ENCODE measurements at regions not wholly inside any gene's neighbourhood (a gene's known extent, or its start where the extent isn't known, plus 50 kb on each side); places are given as distances from the start of the nearest gene placed in this dataset.

DNA sequence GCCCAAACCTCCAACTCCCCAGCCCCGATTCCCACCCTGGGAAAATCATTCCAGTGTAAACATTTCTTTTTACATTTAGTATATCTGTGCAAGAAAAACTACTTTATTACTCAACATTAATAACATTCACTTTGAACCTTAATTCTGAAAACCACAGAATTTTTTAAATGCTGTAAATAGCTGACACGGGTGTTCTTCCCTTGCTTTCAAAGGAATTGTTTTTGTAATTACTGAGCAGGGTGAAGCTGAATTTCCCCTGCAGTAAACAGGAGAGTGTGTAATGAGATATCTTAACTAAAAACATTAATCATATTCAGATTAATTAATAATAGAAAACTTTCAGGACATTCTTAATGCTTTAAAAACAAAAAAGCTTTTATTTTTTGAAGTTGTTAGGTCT is 99.3 kb upstream of the CITED2 start:
- H3K4me3 ChIP-seq (ENCODE audit: low read depth, low read length), result no peak overlapping the region
- DNase-seq (ENCODE audit: low read depth), result no peak

DNA sequence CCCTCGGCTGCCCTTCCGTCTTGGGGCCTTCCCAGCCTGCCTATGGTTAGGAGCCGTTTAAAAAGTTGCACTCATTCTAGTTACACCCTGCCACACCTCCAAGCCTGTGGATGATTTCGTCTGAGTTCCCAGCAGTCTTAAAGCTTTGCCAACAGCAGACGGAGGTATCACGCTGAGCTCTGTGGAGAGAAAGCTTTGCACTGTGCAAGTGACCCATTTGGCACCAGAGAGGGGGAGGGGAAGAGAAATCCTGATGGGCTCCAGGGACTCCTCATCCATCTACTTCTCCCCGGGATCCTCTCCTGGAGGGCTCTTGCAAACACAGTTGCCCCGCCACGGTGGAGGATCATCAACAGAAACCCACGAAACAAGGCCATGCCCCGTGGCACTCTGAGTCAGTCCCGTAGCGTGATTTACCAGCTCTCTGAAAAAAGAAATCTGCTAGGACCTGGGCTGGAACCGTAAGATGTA is 98.8 kb upstream of the CITED2 start:
- no peak overlapping the region for H3K4me3 ChIP-seq (ENCODE audit: low read depth, low read length)
- TF ChIP-seq, protein P1, sequence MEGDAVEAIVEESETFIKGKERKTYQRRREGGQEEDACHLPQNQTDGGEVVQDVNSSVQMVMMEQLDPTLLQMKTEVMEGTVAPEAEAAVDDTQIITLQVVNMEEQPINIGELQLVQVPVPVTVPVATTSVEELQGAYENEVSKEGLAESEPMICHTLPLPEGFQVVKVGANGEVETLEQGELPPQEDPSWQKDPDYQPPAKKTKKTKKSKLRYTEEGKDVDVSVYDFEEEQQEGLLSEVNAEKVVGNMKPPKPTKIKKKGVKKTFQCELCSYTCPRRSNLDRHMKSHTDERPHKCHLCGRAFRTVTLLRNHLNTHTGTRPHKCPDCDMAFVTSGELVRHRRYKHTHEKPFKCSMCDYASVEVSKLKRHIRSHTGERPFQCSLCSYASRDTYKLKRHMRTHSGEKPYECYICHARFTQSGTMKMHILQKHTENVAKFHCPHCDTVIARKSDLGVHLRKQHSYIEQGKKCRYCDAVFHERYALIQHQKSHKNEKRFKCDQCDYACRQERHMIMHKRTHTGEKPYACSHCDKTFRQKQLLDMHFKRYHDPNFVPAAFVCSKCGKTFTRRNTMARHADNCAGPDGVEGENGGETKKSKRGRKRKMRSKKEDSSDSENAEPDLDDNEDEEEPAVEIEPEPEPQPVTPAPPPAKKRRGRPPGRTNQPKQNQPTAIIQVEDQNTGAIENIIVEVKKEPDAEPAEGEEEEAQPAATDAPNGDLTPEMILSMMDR (IDR thresholded peaks at IDR 0.05; ENCODE audit: insufficient read depth, low read depth, low read length, missing control alignments), result no peak
- DNase-seq (ENCODE audit: low read depth), result no peak

More for the DNA sequence above, 99.3 kb upstream of the CITED2 start:
- TF ChIP-seq, protein P1 (IDR thresholded peaks at IDR 0.05; ENCODE audit: insufficient read depth, low read depth, low read length, missing control alignments), result no peak

DNA sequence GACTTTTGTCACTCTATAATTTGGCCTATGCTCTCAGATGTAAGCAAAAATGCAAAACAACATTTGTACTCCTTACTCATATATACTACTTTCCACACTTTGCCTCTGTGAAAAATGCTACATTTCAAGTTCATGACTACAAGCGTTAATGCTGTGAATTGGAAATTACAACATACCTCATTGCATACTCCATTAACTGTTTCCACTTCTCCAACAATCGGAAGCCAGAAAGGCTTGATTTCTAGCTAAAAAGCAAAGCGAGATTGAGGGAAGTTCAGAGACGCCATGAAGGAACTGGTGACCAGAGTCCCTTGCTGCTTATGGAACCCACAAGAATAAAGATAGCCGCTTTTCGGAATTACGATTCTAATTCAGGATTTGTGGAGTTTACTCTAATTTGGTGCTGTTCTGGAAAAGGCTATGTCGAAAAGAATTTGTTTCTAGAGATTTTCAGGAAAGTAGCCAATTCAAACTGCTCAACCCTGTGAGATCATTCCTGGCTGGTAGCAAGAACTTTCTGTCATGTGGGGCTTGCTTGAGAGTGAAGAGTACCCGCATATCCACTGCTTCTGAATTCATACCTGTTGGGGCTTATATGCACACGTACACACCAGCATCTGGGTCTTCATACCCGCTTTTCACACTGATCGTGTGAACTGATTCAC is 98.0 kb upstream of the CITED2 start:
- TF ChIP-seq, protein P1 (IDR thresholded peaks at IDR 0.05; ENCODE audit: insufficient read depth, low read depth, low read length, missing control alignments), result no peak
- no peak overlapping the region for H3K4me3 ChIP-seq (ENCODE audit: low read depth, low read length)
- no peak for DNase-seq (ENCODE audit: low read depth)

DNA sequence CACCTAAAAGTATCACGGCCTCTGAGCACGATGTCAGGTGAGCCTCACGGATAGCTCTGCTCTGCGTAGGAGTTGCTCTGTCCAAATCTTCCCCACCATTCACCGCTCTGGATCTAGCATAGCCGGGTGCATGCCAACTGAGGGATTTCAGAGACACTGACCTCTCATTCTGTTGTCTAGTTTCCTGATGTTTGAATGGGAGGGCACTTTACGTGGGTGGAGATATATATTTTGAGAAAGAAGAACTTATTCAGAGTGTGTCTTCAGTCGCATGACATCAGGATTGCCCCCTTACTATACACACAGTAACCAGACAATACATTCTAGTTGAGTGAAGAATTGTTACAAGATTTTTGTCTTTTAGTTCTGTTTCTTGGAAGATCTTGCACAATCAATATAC is 96.5 kb upstream of the CITED2 start:
- DNase-seq (ENCODE audit: low read depth), result no peak
- no peak overlapping the region for H3K4me3 ChIP-seq (ENCODE audit: low read depth, low read length)
- TF ChIP-seq, protein P1 (IDR thresholded peaks at IDR 0.05; ENCODE audit: insufficient read depth, low read depth, low read length, missing control alignments), result no peak

DNA sequence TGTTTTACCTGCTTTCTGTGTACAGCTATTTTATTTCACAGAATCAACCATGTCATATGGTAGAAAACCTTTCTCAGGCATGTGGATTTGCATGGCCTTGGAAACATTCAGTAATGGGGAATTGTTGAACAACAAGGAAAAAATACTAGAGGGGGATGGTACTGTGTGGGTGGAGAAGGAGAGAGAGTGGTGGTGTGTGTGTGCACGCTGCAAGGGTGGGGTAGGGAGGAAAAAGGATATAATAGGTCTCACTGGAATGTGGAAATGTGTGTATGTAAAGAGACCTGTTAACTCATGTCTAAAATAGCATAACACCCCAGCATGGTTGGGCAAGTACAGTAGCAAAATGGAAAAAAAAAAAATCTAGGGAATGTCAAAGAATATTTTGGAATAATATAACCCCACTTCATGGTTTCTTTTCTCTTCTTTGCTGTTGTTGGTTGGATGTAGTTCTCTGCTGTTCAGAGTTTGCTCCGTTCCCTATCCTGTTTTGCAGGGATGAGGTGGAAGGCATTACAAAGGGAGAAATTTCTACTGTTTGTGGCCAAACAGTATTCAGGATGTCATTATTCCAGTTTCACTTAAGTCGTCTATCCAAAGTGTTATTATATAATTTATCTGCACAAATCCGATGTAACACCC is 93.9 kb upstream of the CITED2 start:
- TF ChIP-seq, protein P1 (IDR thresholded peaks at IDR 0.05; ENCODE audit: insufficient read depth, low read depth, low read length, missing control alignments), result no peak
- no peak overlapping the region for H3K4me3 ChIP-seq (ENCODE audit: low read depth, low read length)

DNA sequence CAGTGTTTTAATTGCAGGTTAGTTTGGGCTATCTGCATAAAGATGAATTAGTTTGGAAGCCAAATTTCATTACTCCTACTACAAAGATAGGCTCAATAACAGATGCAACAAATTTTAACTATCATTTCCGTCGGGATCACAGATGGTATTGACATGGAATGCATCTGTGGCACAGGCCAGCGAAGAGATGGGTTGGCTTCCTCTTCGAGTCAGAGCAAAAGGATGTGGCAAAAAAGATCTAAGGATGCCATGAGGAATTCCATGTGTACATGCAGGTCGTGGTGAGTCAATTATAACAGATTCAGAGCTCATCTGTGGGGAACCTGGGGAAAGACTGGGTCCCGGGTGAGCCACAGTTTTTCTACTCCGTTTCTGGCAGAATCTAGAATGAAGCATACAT is 83.0 kb upstream of the CITED2 start:
- TF ChIP-seq, protein P1 (IDR thresholded peaks at IDR 0.05; ENCODE audit: insufficient read depth, low read depth, low read length, missing control alignments), result no peak
- DNase-seq (ENCODE audit: low read depth), result no peak
- H3K4me3 ChIP-seq (ENCODE audit: low read depth, low read length), result no peak overlapping the region

More for the DNA sequence above, 93.9 kb upstream of the CITED2 start:
- DNase-seq (ENCODE audit: low read depth), result no peak

Measured in GM12865 (cell line).